ENCODE measurements at regions not wholly inside any gene's neighbourhood (a gene's known extent, or its start where the extent isn't known, plus 50 kb on each side); places are given as distances from the start of the nearest gene placed in this dataset.

- WGBS, 2 donors = 87 to 92% methylated on average over 2 of the region's 2 CpGs
- H3K36me3 ChIP-seq = no peaks in the 10 kb centered on the region
- intact Hi-C loops (cut with DNase I) = no loop called here
- H3K4me1 ChIP-seq = no peaks in the 10 kb centered on the region
- H3K9me3 ChIP-seq = no peaks in the 10 kb centered on the region
- DNase-seq = no peak
- H3K27me3 ChIP-seq = no peaks in the 10 kb centered on the region
- H3K27ac ChIP-seq = no peak overlapping the region
- H3K4me3 ChIP-seq (replicated peaks in 1 of 3) = no peak overlapping the region
- TF ChIP-seq POLR2A (IDR thresholded peaks at IDR 0.05) = no peak
These were observed 629.1 kb upstream of the SLC10A2 start for GRCh38 chr13:103695320-103695719.

GRCh38 chr13:103694471-103694870 is 628.3 kb upstream of the SLC10A2 start:
- intact Hi-C loops (cut with DNase I) = no loop called here
- no peaks in the 10 kb centered on the region for H3K4me1 ChIP-seq
- no peaks in the 10 kb centered on the region for H3K27me3 ChIP-seq
- no peak overlapping the region for H3K27ac ChIP-seq
- H3K9me3 ChIP-seq = no peaks in the 10 kb centered on the region
- no peak overlapping the region for H3K4me3 ChIP-seq (replicated peaks in 1 of 3)
- WGBS, 2 donors = 74 to 82% methylated on average over 4 of the region's 4 CpGs
- no peak for TF ChIP-seq CTCF (IDR thresholded peaks at IDR 0.05)
- TF ChIP-seq POLR2A (IDR thresholded peaks at IDR 0.05) = no peak
- no peaks in the 10 kb centered on the region for H3K36me3 ChIP-seq
- no peak for DNase-seq

DNA sequence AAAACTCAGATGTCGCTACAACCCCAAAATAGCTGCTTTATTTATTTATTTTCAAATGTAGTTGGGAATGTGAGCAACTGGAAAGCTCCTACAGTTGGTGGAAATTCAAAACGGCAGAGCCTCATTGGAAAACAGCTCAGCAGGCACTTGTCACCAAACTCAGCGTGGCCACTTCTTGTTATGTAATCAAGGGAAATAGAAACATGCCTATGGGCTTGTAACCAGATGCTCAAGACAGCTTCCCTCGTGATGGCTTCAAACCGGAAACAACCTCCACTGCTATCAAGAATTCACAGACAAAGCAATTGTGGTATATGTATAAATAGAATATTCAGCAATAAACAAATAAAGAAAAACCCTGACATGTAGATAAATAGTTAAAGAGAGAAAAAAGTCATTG is 627.8 kb upstream of the SLC10A2 start:
- no peak overlapping the region for H3K4me3 ChIP-seq (replicated peaks in 1 of 3)
- intact Hi-C loops (cut with DNase I) = no loop called here
- 47 to 53% methylated on average over 5 of the region's 5 CpGs for WGBS, 2 donors
- H3K36me3 ChIP-seq = no peaks in the 10 kb centered on the region
- no peaks in the 10 kb centered on the region for H3K9me3 ChIP-seq
- H3K4me1 ChIP-seq = no peaks in the 10 kb centered on the region
- no peak for TF ChIP-seq CTCF (IDR thresholded peaks at IDR 0.05)
- TF ChIP-seq POLR2A (IDR thresholded peaks at IDR 0.05) = no peak
- no peak overlapping the region for H3K27ac ChIP-seq
- H3K27me3 ChIP-seq = no peaks in the 10 kb centered on the region
- no peak for DNase-seq

DNA sequence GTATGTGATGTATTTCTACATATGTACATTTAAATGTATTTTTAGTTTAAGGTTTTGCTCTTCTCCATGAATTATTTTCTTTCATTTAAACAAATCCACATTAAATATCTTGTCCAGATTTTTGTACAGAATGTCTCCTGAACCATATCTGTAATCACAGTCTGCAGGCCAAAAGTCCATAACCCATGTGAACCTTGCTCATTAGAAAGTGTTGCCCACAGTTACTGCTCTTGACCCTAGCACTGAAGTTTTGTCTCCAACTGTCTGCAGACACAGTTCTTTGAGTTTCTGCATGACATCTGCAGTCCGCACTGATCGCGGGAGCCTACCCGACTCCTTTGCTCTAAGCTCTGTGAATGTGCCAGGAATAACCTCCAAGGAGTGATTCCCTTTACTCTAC is 626.2 kb upstream of the SLC10A2 start:
- no peaks in the 10 kb centered on the region for H3K9me3 ChIP-seq
- H3K4me1 ChIP-seq = no peaks in the 10 kb centered on the region
- no peaks in the 10 kb centered on the region for H3K27me3 ChIP-seq
- no peak overlapping the region for H3K27ac ChIP-seq
- no peak overlapping the region for H3K4me3 ChIP-seq (replicated peaks in 1 of 3)
- WGBS, 2 donors = 81 to 85% methylated on average over 4 of the region's 4 CpGs
- DNase-seq = no peak
- intact Hi-C loops (cut with DNase I) = no loop called here
- no peak for TF ChIP-seq POLR2A (IDR thresholded peaks at IDR 0.05)
- TF ChIP-seq CTCF (IDR thresholded peaks at IDR 0.05) = no peak
- no peaks in the 10 kb centered on the region for H3K36me3 ChIP-seq

DNA sequence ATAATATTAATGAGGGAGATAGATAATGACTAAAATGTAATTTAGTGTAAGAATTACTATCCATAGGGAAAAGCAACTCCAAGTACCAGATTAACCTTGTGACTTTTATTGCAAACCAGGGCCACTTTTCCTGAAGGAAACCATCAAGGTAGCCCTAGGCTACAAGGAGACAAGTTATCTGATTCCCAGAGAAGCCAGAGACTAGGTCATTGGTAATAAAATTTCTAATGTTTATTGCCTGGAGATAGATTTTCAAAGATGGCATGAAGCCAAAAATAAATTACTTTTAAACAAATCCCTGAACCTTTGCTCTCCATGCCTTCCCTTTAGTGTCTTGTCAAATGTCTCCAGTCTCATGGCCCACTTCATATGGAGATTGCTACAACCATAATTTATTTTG is 610.1 kb upstream of the SLC10A2 start:
- no peak for TF ChIP-seq CTCF (IDR thresholded peaks at IDR 0.05)
- TF ChIP-seq POLR2A (IDR thresholded peaks at IDR 0.05) = no peak

DNA sequence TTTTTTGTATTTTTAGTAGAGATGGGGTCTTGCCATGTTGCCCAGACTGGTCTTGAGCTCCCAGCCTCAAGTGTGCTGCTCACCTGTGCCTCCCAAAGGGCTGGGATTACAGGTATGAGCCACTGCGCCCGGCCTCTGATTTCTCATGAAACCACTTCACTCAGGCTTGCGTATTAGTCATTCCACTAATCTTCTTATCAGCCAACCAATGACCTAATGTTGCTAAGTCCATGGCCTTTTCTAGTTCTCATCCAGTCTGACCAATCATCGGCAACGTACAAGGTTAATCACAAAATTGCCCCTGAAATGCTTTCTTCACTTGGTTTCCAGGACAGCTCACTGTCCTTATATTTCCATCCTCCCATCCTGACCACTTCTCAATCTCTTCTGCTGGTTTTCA is 605.3 kb upstream of the SLC10A2 start:
- Histone ChIP-seq H3K27me3 (no peaks in the 10 kb centered on the region), H3K36me3 (no peaks in the 10 kb centered on the region), H3K4me1 (no peaks in the 10 kb centered on the region), H3K9me3 (no peaks in the 10 kb centered on the region), H3K27ac (no peak overlapping the region), H3K4me3 (replicated peaks in 1 of 3) (no peak overlapping the region)
- WGBS, 2 donors = 93 to 94% methylated on average over 5 of the region's 5 CpGs
- no peak for DNase-seq
- intact Hi-C loops (cut with DNase I) = no loop called here
- TF ChIP-seq CTCF (IDR thresholded peaks at IDR 0.05) (no peak), POLR2A (IDR thresholded peaks at IDR 0.05) (no peak)

More for the DNA sequence above, 610.1 kb upstream of the SLC10A2 start:
- H3K36me3 ChIP-seq = no peaks in the 10 kb centered on the region
- no peak overlapping the region for H3K27ac ChIP-seq
- H3K9me3 ChIP-seq = no peaks in the 10 kb centered on the region
- intact Hi-C loops (cut with DNase I) = no loop called here
- no peak overlapping the region for H3K4me3 ChIP-seq (replicated peaks in 1 of 3)
- H3K27me3 ChIP-seq = no peaks in the 10 kb centered on the region
- H3K4me1 ChIP-seq = no peaks in the 10 kb centered on the region
- DNase-seq = no peak

All from thyroid gland (tissue), 4 donors.